H1 (cell line): ENCODE measurements at regions not wholly inside any gene's neighbourhood (a gene's known extent, or its start where the extent isn't known, plus 50 kb on each side); places are given as distances from the start of the nearest gene placed in this dataset.

ENCODE experiments used
- ATF2 ChIP-seq: IDR thresholded peaks from 2 replicates; pipeline ENCODE4 v1.6.1; 2012; ENCODE audit warnings: low read length, inconsistent platforms
- NRF1 ChIP-seq: IDR thresholded peaks from 2 replicates; pipeline ENCODE4 v1.6.1; 2011; ENCODE audit warnings: mild to moderate bottlenecking, low read depth, low read length, improper control_type of control experiment
- TCF12 ChIP-seq: IDR thresholded peaks from 2 replicates; pipeline ENCODE4 v1.6.1; 2011; ENCODE audit warnings: low read depth, mild to moderate bottlenecking, low read length
- TEAD4 ChIP-seq: IDR thresholded peaks from 2 replicates; pipeline ENCODE4 v1.6.1; 2012; ENCODE audit warnings: low read depth, low read length, inconsistent platforms, mixed read lengths
- ZNF274 ChIP-seq: IDR thresholded peaks from 2 replicates; pipeline ENCODE4 v1.7.0; 2012; ENCODE audit warnings: low read length, borderline replicate concordance; ENCODE audit errors: extremely low read depth

GRCh38 chr3:153437666-153438065 is 275.6 kb downstream of the RAP2B start (continued):
- no peak for TF ChIP-seq ATF2
- no peak for TF ChIP-seq TEAD4
- no peak for TF ChIP-seq ZNF274
- no peak for TF ChIP-seq NRF1
- TF ChIP-seq TCF12 = no peak
